WTC11 (cell line): ENCODE measurements at regions not wholly inside any gene's neighbourhood (a gene's known extent, or its start where the extent isn't known, plus 50 kb on each side); places are given as distances from the start of the nearest gene placed in this dataset.

ENCODE experiments used
- ATAC-seq: fragments of 200-7000 bp; cut with Tn5 transposase; 2 replicates; pipeline ENCODE4 v1.10.0; 2021; ENCODE audit warnings: mild to moderate bottlenecking, moderate library complexity
- CTCF ChIA-PET: fragments of 300-600 bp; sonication (Branson Sonifier 250); formaldehyde crosslinking; loops from one replicate; lab custom pipeline; 2021; ENCODE audit warnings: antibody characterized with exemption; lab: Charles Lee
- POLR2A ChIA-PET: fragments of 350-600 bp; sonication (Branson Sonifier 250); formaldehyde crosslinking; loops from one replicate; lab custom pipeline; 2021; ENCODE audit warnings: antibody characterized with exemption; lab: Charles Lee
- DNase-seq: peaks from one replicate; pipeline ENCODE4 v3.0.0; 2021; ENCODE audit warnings: low spot score
- H3K27ac Mint-ChIP-seq: 2 replicates; pipeline ENCODE4 v1.8.0; 2021; ENCODE audit warnings: mixed read lengths
- H3K27me3 Mint-ChIP-seq: 2 replicates; pipeline ENCODE4 v1.8.0; 2021; ENCODE audit warnings: low read depth, mild to moderate bottlenecking, moderate library complexity, mixed read lengths
- H3K36me3 Mint-ChIP-seq: 2 replicates; pipeline ENCODE4 v1.8.0; 2021; ENCODE audit warnings: mixed read lengths
- H3K4me1 Mint-ChIP-seq: 2 replicates; pipeline ENCODE4 v1.8.0; 2022; ENCODE audit warnings: mixed read lengths
- H3K4me3 Mint-ChIP-seq: 2 replicates; pipeline ENCODE4 v1.8.0; 2021; ENCODE audit warnings: mild to moderate bottlenecking, moderate library complexity, mixed read lengths
- H3K9me3 Mint-ChIP-seq: 2 replicates; pipeline ENCODE4 v1.8.0; 2021; ENCODE audit warnings: mixed read lengths
- AFF4 ChIP-seq: sonication (generic); formaldehyde crosslinking; IDR thresholded peaks from 2 replicates; pipeline ENCODE4 v1.8.1; 2023; ENCODE audit warnings: mild to moderate bottlenecking, missing genetic modification reagents, borderline replicate concordance
- AR ChIP-seq: fragments of 250-450 bp; sonication (Bioruptor Pico); IDR thresholded peaks from 2 replicates; pipeline ENCODE4 v1.9.0; 2021; ENCODE audit warnings: mild to moderate bottlenecking
- ARID4B ChIP-seq: sonication (generic); formaldehyde crosslinking; IDR thresholded peaks from 2 replicates; pipeline ENCODE4 v1.8.0; 2023; ENCODE audit warnings: missing genetic modification reagents, mild to moderate bottlenecking, borderline replicate concordance
- CDX4 ChIP-seq: fragments of 250-450 bp; sonication (Bioruptor Pico); IDR thresholded peaks from 2 replicates; pipeline ENCODE4 v1.9.0; 2021; ENCODE audit warnings: moderate library complexity, mild to moderate bottlenecking, inconsistent platforms, borderline replicate concordance
- ESRRA ChIP-seq: sonication (generic); formaldehyde crosslinking; IDR thresholded peaks from 2 replicates; pipeline ENCODE4 v1.8.1; 2022; ENCODE audit warnings: mild to moderate bottlenecking, missing genetic modification reagents, borderline replicate concordance
- GABPB1 ChIP-seq: sonication (generic); formaldehyde crosslinking; IDR thresholded peaks from 2 replicates; pipeline ENCODE4 v1.8.1; 2023; ENCODE audit warnings: mild to moderate bottlenecking, missing genetic modification reagents
- JUN ChIP-seq: sonication (generic); formaldehyde crosslinking; IDR thresholded peaks from 2 replicates; pipeline ENCODE4 v1.8.0; 2023; ENCODE audit warnings: mild to moderate bottlenecking, missing genetic modification reagents
- MXD4 ChIP-seq: fragments of 250-450 bp; sonication (Bioruptor Pico); IDR thresholded peaks from 2 replicates; pipeline ENCODE4 v1.8.0; 2021; ENCODE audit warnings: mild to moderate bottlenecking, moderate library complexity, borderline replicate concordance
- PREB ChIP-seq: sonication (generic); formaldehyde crosslinking; IDR thresholded peaks from 2 replicates; pipeline ENCODE4 v1.8.1; 2022; ENCODE audit warnings: mild to moderate bottlenecking, missing genetic modification reagents, moderate library complexity, borderline replicate concordance
- RELA ChIP-seq: sonication (generic); formaldehyde crosslinking; IDR thresholded peaks from 2 replicates; pipeline ENCODE4 v1.8.1; 2022; ENCODE audit warnings: missing genetic modification reagents, mild to moderate bottlenecking, borderline replicate concordance
- RORB ChIP-seq: fragments of 250-450 bp; sonication (Bioruptor Pico); IDR thresholded peaks from 2 replicates; pipeline ENCODE4 v1.9.0; 2021; ENCODE audit warnings: mild to moderate bottlenecking
- SMAD4 ChIP-seq: sonication (generic); formaldehyde crosslinking; IDR thresholded peaks from 2 replicates; pipeline ENCODE4 v1.8.0; 2022; ENCODE audit warnings: mild to moderate bottlenecking, missing genetic modification reagents
- SOX15 ChIP-seq: fragments of 250-450 bp; sonication (Bioruptor Pico); IDR thresholded peaks from 2 replicates; pipeline ENCODE4 v1.9.0; 2021; ENCODE audit warnings: mild to moderate bottlenecking
- ZBTB43 ChIP-seq: sonication (generic); formaldehyde crosslinking; IDR thresholded peaks from 2 replicates; pipeline ENCODE4 v1.8.1; 2023; ENCODE audit warnings: mild to moderate bottlenecking, missing genetic modification reagents
- ZNF121 ChIP-seq: sonication (generic); formaldehyde crosslinking; IDR thresholded peaks from 2 replicates; pipeline ENCODE4 v1.8.0; 2023; ENCODE audit warnings: missing genetic modification reagents
- ZNF232 ChIP-seq: sonication (generic); formaldehyde crosslinking; IDR thresholded peaks from 2 replicates; pipeline ENCODE4 v1.8.0; 2022; ENCODE audit warnings: mild to moderate bottlenecking, missing genetic modification reagents
- ZNF317 ChIP-seq: sonication (generic); formaldehyde crosslinking; IDR thresholded peaks from 2 replicates; pipeline ENCODE4 v1.8.1; 2023; ENCODE audit warnings: low read depth, mild to moderate bottlenecking, moderate library complexity, missing genetic modification reagents, borderline replicate concordance
- ZNF396 ChIP-seq: fragments of 250-450 bp; sonication (Bioruptor Pico); IDR thresholded peaks from 2 replicates; pipeline ENCODE4 v1.8.0; 2021; ENCODE audit warnings: mild to moderate bottlenecking, moderate library complexity, borderline replicate concordance
- ZNF416 ChIP-seq: fragments of 250-450 bp; sonication (Bioruptor Pico); IDR thresholded peaks from 2 replicates; pipeline ENCODE4 v1.9.0; 2021; ENCODE audit warnings: mild to moderate bottlenecking, inconsistent platforms
- ZNF423 ChIP-seq: fragments of 250-450 bp; sonication (Bioruptor Pico); IDR thresholded peaks from 2 replicates; pipeline ENCODE4 v2.1.2; 2022; ENCODE audit warnings: mild to moderate bottlenecking, moderate library complexity
- ZNF425 ChIP-seq: fragments of 250-450 bp; sonication (Bioruptor Pico); conservative IDR thresholded peaks from 2 replicates; pipeline ENCODE4 v1.9.0; 2021; ENCODE audit warnings: mild to moderate bottlenecking

- TF ChIP-seq ZBTB43 (no peak), JUN (CRISPR knock-in tag) (no peak), ZNF396 (CRISPR knock-in tag) (no peak), ZNF416 (CRISPR knock-in tag) (no peak), ZNF121 (CRISPR knock-in tag) (no peak), ESRRA (CRISPR knock-in tag) (no peak), AFF4 (CRISPR knock-in tag) (no peak), AR (no peak), ZNF317 (no peak), RORB (CRISPR knock-in tag) (no peak), ZNF232 (CRISPR knock-in tag) (no peak)
Observed at GRCh38 chr6:160927416-160927815, 64.2 kb upstream of the MAP3K4 start (continued).

GRCh38 chr6:160929361-160929760, 62.2 kb upstream of the MAP3K4 start:
- no peak overlapping the region for H3K4me3 Mint-ChIP-seq
- TF ChIP-seq SOX15 (CRISPR knock-in tag) (no peak), RORB (CRISPR knock-in tag) (no peak), ZNF425 (CRISPR knock-in tag) (no peak), SMAD4 (CRISPR knock-in tag) (no peak), GABPB1 (CRISPR knock-in tag) (no peak), ARID4B (no peak), ZNF396 (CRISPR knock-in tag) (no peak), PREB (no peak), MXD4 (CRISPR knock-in tag) (no peak), CDX4 (CRISPR knock-in tag) (no peak), ZNF423 (CRISPR knock-in tag) (no peak), RELA (CRISPR knock-in tag) (no peak)

More at GRCh38 chr6:160929361-160929760, 62.2 kb upstream of the MAP3K4 start:
- ATAC-seq (no peak), DNase-seq (no peak)
- H3K27ac Mint-ChIP-seq: no peak overlapping the region
- peaks cover 11% of the 10 kb centered on the region for H3K27me3 Mint-ChIP-seq
- ChIA-PET POLR2A (no interaction called here), CTCF (interaction anchor here (2.0 kb wide), 1 partner anchor 162 kb away, joined by 6 read pairs; no protein-coding TSS in a partner anchor)
- H3K4me1 Mint-ChIP-seq: peaks cover 16% of the 10 kb centered on the region
- H3K9me3 Mint-ChIP-seq: peaks cover 14% of the 10 kb centered on the region
- no peaks in the 10 kb centered on the region for H3K36me3 Mint-ChIP-seq
